ENCODE measurements at regions not wholly inside any gene's neighbourhood (a gene's known extent, or its start where the extent isn't known, plus 50 kb on each side); places are given as distances from the start of the nearest gene placed in this dataset.

DNA sequence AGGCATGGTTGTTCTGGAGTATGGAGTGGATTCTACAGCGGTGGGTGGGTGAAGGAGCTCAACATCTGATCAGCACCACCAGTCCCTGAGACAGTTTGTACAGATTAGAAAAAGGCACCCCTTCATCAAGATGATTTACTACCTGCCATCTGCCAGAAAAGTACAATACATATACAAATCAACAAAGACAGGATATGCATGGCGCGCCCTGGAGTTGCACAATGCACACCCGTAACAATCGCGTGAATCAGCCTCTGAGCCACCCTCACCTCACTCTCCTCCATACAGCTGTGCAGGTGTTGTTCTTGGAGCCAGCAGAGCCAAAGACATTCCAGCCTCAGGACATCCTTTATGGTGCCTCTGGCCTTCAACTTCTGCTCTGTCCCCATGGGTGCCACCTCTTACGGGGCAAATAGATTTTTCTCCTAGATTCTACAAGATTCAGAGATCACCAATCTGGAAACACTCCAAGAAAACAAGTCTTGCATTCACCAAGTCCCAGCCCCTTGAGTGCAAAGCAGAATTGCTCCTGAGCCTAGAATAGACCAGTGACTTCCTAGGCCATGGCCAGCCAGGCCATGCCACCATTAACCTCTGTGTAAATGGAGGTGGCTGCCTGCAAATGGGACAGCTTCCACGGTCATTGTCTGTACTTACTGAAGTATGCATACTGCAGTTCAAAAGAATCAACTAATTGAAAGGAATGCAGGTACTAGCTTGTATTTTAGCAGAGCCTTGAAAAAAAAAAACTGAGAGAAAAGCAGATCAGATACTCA is 490.9 kb downstream of the SOX6 start:
- H3K27me3 ChIP-seq = no peaks in the 10 kb centered on the region
- H3K4me3 ChIP-seq = no peak overlapping the region
- H3K9me3 ChIP-seq = no peaks in the 10 kb centered on the region
- no peak overlapping the region for H3K27ac ChIP-seq
- no peaks in the 10 kb centered on the region for H3K36me3 ChIP-seq
- DNase-seq = no peak
- H3K9ac ChIP-seq (ENCODE audit: low read depth in 2 of 2, low read length in 2 of 2) = no peak overlapping the region
- TF ChIP-seq, protein P1, sequence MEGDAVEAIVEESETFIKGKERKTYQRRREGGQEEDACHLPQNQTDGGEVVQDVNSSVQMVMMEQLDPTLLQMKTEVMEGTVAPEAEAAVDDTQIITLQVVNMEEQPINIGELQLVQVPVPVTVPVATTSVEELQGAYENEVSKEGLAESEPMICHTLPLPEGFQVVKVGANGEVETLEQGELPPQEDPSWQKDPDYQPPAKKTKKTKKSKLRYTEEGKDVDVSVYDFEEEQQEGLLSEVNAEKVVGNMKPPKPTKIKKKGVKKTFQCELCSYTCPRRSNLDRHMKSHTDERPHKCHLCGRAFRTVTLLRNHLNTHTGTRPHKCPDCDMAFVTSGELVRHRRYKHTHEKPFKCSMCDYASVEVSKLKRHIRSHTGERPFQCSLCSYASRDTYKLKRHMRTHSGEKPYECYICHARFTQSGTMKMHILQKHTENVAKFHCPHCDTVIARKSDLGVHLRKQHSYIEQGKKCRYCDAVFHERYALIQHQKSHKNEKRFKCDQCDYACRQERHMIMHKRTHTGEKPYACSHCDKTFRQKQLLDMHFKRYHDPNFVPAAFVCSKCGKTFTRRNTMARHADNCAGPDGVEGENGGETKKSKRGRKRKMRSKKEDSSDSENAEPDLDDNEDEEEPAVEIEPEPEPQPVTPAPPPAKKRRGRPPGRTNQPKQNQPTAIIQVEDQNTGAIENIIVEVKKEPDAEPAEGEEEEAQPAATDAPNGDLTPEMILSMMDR (IDR thresholded peaks at IDR 0.05) = no peak
- H3K4me1 ChIP-seq = no peaks in the 10 kb centered on the region
- intact Hi-C loops (cut with DNase I) = loop anchor here (5.0 kb wide), 1 partner anchor 833 kb away; no protein-coding TSS in a partner anchor

DNA sequence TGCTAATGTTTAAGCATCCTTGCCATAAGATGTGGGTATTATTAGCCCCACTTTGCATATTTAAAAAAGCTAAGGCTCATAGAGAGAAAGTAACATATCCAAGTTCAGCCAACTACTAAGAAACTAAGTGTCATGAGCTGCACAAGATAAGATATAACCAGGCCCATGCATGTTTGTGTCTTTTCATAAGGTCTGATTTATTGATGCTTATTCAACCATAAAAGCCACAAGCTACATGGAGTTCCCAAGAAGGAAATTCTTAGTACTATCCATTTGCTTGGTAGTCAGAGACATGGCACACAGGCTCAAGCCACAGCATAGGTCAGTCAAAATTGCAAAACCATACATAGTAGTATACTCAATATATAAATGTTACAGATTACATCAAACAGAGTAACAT is 488.5 kb downstream of the SOX6 start:
- Histone ChIP-seq H3K9me3 (no peaks in the 10 kb centered on the region), H3K4me3 (no peak overlapping the region), H3K27me3 (no peaks in the 10 kb centered on the region), H3K27ac (no peak overlapping the region), H3K36me3 (no peaks in the 10 kb centered on the region), H3K4me1 (no peaks in the 10 kb centered on the region), H3K9ac (ENCODE audit: low read depth in 2 of 2, low read length in 2 of 2) (no peak overlapping the region)
- intact Hi-C loops (cut with DNase I) = loop anchor here (5.0 kb wide), 1 partner anchor 836 kb away; no protein-coding TSS in a partner anchor
- no peak for DNase-seq
- TF ChIP-seq, protein P1 (IDR thresholded peaks at IDR 0.05) = no peak

DNA sequence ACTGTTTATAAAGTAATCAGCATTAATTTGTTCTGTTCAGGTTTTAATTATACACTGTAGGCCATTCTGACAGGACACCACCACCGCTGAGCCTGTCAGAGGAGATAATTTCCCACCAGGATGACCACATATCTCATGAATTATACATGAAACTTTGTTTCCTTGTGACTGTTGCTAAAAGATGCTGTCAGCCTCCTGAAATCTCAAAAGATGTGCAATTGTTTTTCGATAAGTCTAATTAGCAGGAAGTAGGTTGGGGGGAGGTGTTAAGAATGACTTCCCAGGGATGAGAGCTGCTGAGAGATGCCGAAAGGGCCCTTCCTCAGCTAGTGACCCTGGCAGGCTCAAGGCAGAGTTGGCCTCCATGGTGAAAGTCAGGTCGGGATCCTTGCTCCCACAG is 485.4 kb downstream of the SOX6 start:
- H3K9me3 ChIP-seq = no peaks in the 10 kb centered on the region
- no peak overlapping the region for H3K27ac ChIP-seq
- DNase-seq = no peak
- H3K9ac ChIP-seq (ENCODE audit: low read depth in 2 of 2, low read length in 2 of 2) = no peak overlapping the region
- TF ChIP-seq, protein P1 (IDR thresholded peaks at IDR 0.05) = no peak
- H3K4me3 ChIP-seq = no peak overlapping the region
- H3K36me3 ChIP-seq = no peaks in the 10 kb centered on the region
- no peaks in the 10 kb centered on the region for H3K27me3 ChIP-seq
- no peaks in the 10 kb centered on the region for H3K4me1 ChIP-seq
- intact Hi-C loops (cut with DNase I) = no loop called here

DNA sequence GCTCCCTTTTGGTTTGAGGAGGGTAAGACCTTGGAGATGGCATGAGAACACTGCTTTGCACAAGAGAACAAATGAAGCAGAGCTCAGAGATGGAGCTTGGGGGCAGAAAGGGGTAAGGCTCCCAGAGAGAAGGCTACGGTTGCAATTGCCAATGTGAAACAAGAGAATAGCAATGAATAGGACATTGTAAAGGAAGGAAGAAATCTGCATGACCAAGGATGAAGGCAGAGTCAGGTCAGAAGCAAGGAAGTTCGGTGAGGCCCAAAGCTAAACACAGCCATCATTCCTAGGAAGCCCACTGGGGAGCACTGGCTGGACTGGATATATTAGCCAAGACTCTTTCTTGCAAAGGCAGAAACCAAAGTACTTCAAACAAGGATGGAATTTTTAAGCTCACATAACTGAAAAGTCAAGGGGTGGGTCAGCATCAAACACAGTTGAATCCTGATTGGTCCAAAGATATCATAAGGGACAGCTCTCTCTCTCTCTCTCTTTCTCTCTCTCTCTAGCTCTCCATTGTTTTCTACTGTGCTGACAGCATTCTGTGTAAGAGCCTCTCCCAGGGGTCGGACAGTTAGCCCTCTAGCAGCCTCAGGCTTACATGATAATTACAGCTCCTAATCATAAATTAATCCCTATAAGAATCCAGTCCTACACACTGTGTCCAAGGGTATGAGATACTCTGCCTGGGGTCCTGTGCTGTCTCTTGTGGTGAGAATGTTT is 484.3 kb downstream of the SOX6 start:
- H3K4me3 ChIP-seq = no peak overlapping the region
- TF ChIP-seq, protein P1 (IDR thresholded peaks at IDR 0.05) = no peak
- H3K9ac ChIP-seq (ENCODE audit: low read depth in 2 of 2, low read length in 2 of 2) = no peak overlapping the region
- no peak overlapping the region for H3K27ac ChIP-seq
- H3K9me3 ChIP-seq = no peaks in the 10 kb centered on the region
- no peaks in the 10 kb centered on the region for H3K4me1 ChIP-seq
- intact Hi-C loops (cut with DNase I) = no loop called here
- no peaks in the 10 kb centered on the region for H3K27me3 ChIP-seq
- H3K36me3 ChIP-seq = no peaks in the 10 kb centered on the region
- no peak for DNase-seq

DNA sequence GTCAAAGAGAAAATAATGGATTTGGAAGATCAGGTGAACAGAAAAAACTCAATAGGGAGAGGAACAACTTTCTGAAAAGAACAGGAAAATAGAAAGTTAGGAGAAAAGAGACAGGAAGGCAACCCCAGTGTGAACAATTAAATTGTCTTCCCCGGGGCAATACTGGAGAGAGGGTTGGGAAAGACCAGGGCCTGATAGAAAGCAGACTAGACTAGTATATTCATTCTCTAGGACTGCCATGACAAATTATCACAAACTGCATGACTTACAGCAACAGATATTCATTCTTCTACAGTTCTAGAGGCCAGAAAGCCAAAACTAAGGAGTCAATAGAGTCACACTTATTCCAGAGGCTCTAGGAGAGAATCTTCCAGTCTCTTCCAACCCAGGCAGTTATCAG is 482.8 kb downstream of the SOX6 start:
- Histone ChIP-seq H3K9me3 (no peaks in the 10 kb centered on the region), H3K27ac (no peak overlapping the region), H3K4me3 (no peak overlapping the region), H3K4me1 (no peaks in the 10 kb centered on the region), H3K27me3 (no peaks in the 10 kb centered on the region), H3K9ac (ENCODE audit: low read depth in 2 of 2, low read length in 2 of 2) (no peak overlapping the region), H3K36me3 (no peaks in the 10 kb centered on the region)
- TF ChIP-seq, protein P1 (IDR thresholded peaks at IDR 0.05) = no peak
- intact Hi-C loops (cut with DNase I) = no loop called here
- no peak for DNase-seq
